ENCODE measurements at regions not wholly inside any gene's neighbourhood (a gene's known extent, or its start where the extent isn't known, plus 50 kb on each side); places are given as distances from the start of the nearest gene placed in this dataset.

- TF ChIP-seq CTCF (IDR thresholded peaks at IDR 0.05) (no peak), POLR2A (IDR thresholded peaks at IDR 0.05) (no peak)
Observed at GRCh38 chr17:14813649-14814370, 451.3 kb downstream of the PMP22 start.
